ENCODE measurements at regions not wholly inside any gene's neighbourhood (a gene's known extent, or its start where the extent isn't known, plus 50 kb on each side); places are given as distances from the start of the nearest gene placed in this dataset.

DNA sequence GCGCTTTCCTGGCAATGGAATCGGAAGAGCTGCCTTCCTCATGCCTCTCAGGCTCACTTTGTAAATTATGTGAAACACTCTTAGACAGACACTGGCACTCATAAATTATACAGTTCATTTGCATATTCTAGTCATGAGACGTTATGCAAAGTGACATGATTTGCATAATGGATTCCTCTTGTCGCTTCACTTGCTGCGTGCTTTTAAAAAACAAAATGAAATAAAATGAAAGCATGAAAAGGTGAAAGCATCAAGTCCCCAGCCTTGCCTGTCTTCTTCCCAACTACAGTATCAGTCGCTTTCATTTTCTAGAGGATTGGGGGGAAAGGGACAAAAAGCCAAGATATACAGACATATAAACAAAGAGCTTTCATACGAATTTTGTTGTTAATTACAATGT lies 252.8 kb upstream of the PMFBP1 start:
- H2AFZ ChIP-seq (ENCODE audit: low read length), result no peak overlapping the region
- no peaks in the 10 kb centered on the region for H3K27me3 ChIP-seq (ENCODE audit: control insufficient read depth, insufficient read depth, low read length)
- no peaks in the 10 kb centered on the region for H3K79me2 ChIP-seq (ENCODE audit: control insufficient read depth, insufficient read depth, low read length)
- H3K36me3 ChIP-seq (ENCODE audit: control insufficient read depth, insufficient read depth, low read length), result no peaks in the 10 kb centered on the region
- H4K20me1 ChIP-seq (ENCODE audit: control insufficient read depth, extremely low read depth, insufficient read depth, low read length), result no peaks in the 10 kb centered on the region
- no peaks in the 10 kb centered on the region for H3K4me1 ChIP-seq (ENCODE audit: control insufficient read depth, extremely low read depth, insufficient read depth, low read length)
- no peak overlapping the region for H3K27ac ChIP-seq (ENCODE audit: insufficient read depth, low read length)
- H3K4me2 ChIP-seq (ENCODE audit: extremely low read depth, insufficient read depth, low read length), result no peak overlapping the region
- H3K9me3 ChIP-seq (ENCODE audit: control insufficient read depth, insufficient read depth, low read depth, low read length), result no peaks in the 10 kb centered on the region
- H3K9ac ChIP-seq (ENCODE audit: insufficient read depth, low read length), result no peak overlapping the region
- H3K4me3 ChIP-seq (replicated peaks in 1 of 4; ENCODE audit: control extremely low read depth in 1 of 4, insufficient read depth in 1 of 4, low read depth in 3 of 4, low read length in 4 of 4), result no peak overlapping the region
- peak in 1 of 2 donors; percentile 24 for DNase-seq (ENCODE audit: low read depth in 2 of 2)
- TF ChIP-seq EZH2 (IDR thresholded peaks at IDR 0.05; ENCODE audit: low read length, missing control alignments), result no peak
- TF ChIP-seq, protein P1, sequence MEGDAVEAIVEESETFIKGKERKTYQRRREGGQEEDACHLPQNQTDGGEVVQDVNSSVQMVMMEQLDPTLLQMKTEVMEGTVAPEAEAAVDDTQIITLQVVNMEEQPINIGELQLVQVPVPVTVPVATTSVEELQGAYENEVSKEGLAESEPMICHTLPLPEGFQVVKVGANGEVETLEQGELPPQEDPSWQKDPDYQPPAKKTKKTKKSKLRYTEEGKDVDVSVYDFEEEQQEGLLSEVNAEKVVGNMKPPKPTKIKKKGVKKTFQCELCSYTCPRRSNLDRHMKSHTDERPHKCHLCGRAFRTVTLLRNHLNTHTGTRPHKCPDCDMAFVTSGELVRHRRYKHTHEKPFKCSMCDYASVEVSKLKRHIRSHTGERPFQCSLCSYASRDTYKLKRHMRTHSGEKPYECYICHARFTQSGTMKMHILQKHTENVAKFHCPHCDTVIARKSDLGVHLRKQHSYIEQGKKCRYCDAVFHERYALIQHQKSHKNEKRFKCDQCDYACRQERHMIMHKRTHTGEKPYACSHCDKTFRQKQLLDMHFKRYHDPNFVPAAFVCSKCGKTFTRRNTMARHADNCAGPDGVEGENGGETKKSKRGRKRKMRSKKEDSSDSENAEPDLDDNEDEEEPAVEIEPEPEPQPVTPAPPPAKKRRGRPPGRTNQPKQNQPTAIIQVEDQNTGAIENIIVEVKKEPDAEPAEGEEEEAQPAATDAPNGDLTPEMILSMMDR (conservative IDR thresholded peaks at IDR 0.05 in 1 of 2, IDR thresholded peaks at IDR 0.05 in 1 of 2; ENCODE audit: low read depth in 1 of 2, low read length in 2 of 2), result no peak

DNA sequence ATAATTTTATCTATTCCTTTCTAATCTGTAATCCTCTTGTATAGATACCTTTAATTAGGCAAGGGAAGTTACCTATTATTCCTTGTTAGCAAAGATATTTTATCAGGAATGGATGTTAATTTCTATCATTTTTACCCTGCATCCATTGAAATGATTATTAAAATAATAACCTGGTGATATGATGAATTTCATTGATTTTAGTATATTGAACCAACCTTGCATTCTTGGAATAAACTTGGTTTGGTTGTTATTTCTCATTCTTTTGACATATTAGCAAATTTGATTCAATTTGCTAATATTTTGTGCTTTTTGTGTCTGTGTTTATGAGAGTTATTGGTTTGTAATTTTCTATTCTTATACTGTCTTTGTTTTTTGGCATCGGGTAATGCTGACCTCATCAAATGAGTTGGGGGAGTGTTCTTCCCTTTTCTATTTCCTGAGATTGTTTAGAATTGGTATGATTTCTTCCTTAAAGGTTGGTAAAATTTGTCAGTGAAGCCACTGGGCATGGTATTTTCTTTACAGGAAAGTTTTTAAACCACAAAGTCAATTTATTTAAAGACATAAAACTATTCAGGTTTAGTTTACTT lies 250.4 kb upstream of the PMFBP1 start:
- Histone ChIP-seq H3K4me3 (replicated peaks in 1 of 4; ENCODE audit: control extremely low read depth in 1 of 4, insufficient read depth in 1 of 4, low read depth in 3 of 4, low read length in 4 of 4) (no peak overlapping the region), H3K36me3 (ENCODE audit: control insufficient read depth, insufficient read depth, low read length) (no peaks in the 10 kb centered on the region), H3K4me2 (ENCODE audit: extremely low read depth, insufficient read depth, low read length) (no peak overlapping the region), H3K27me3 (ENCODE audit: control insufficient read depth, insufficient read depth, low read length) (no peaks in the 10 kb centered on the region), H3K27ac (ENCODE audit: insufficient read depth, low read length) (no peak overlapping the region), H3K9ac (ENCODE audit: insufficient read depth, low read length) (no peak overlapping the region), H2AFZ (ENCODE audit: low read length) (no peak overlapping the region), H3K79me2 (ENCODE audit: control insufficient read depth, insufficient read depth, low read length) (no peaks in the 10 kb centered on the region), H3K9me3 (ENCODE audit: control insufficient read depth, insufficient read depth, low read depth, low read length) (no peaks in the 10 kb centered on the region), H3K4me1 (ENCODE audit: control insufficient read depth, extremely low read depth, insufficient read depth, low read length) (no peaks in the 10 kb centered on the region), H4K20me1 (ENCODE audit: control insufficient read depth, extremely low read depth, insufficient read depth, low read length) (no peaks in the 10 kb centered on the region)
- DNase-seq (ENCODE audit: low read depth in 2 of 2), result no peak
- TF ChIP-seq EZH2 (IDR thresholded peaks at IDR 0.05; ENCODE audit: low read length, missing control alignments), result no peak
- TF ChIP-seq, protein P1 (conservative IDR thresholded peaks at IDR 0.05 in 1 of 2, IDR thresholded peaks at IDR 0.05 in 1 of 2; ENCODE audit: low read depth in 1 of 2, low read length in 2 of 2), result no peak

DNA sequence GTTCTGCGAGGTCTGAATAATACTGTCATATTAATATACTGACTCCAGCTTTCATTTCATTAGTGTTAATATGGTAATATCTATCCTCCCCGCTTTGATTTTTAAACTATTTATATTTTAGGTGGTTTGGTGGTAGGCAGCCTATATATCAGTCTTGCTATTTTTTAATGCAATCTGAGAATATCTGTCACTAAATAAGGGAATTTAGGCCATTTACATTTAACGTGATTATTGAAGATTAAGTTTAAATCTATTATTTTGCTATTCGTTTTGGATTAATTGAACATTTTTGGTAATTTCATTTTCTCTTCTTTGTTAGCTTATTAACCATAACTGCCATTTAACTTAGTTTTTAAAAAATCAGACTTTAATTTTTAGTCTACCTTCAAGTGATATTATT lies 247.7 kb upstream of the PMFBP1 start:
- no peak overlapping the region for H3K27ac ChIP-seq (ENCODE audit: insufficient read depth, low read length)
- H2AFZ ChIP-seq (ENCODE audit: low read length), result no peak overlapping the region
- H3K4me2 ChIP-seq (ENCODE audit: extremely low read depth, insufficient read depth, low read length), result no peak overlapping the region

More for the DNA sequence above, 247.7 kb upstream of the PMFBP1 start:
- H3K79me2 ChIP-seq (ENCODE audit: control insufficient read depth, insufficient read depth, low read length), result no peaks in the 10 kb centered on the region
- no peaks in the 10 kb centered on the region for H4K20me1 ChIP-seq (ENCODE audit: control insufficient read depth, extremely low read depth, insufficient read depth, low read length)
- no peak for DNase-seq (ENCODE audit: low read depth in 2 of 2)
- no peak overlapping the region for H3K4me3 ChIP-seq (replicated peaks in 1 of 4; ENCODE audit: control extremely low read depth in 1 of 4, insufficient read depth in 1 of 4, low read depth in 3 of 4, low read length in 4 of 4)
- no peak overlapping the region for H3K9ac ChIP-seq (ENCODE audit: insufficient read depth, low read length)
- H3K27me3 ChIP-seq (ENCODE audit: control insufficient read depth, insufficient read depth, low read length), result no peaks in the 10 kb centered on the region
- no peaks in the 10 kb centered on the region for H3K9me3 ChIP-seq (ENCODE audit: control insufficient read depth, insufficient read depth, low read depth, low read length)
- no peak for TF ChIP-seq EZH2 (IDR thresholded peaks at IDR 0.05; ENCODE audit: low read length, missing control alignments)
- TF ChIP-seq, protein P1 (conservative IDR thresholded peaks at IDR 0.05 in 1 of 2, IDR thresholded peaks at IDR 0.05 in 1 of 2; ENCODE audit: low read depth in 1 of 2, low read length in 2 of 2), result no peak
- H3K36me3 ChIP-seq (ENCODE audit: control insufficient read depth, insufficient read depth, low read length), result no peaks in the 10 kb centered on the region
- H3K4me1 ChIP-seq (ENCODE audit: control insufficient read depth, extremely low read depth, insufficient read depth, low read length), result no peaks in the 10 kb centered on the region

Data from fibroblast of lung (primary cell).